B cell (primary cell): ENCODE measurements at regions not wholly inside any gene's neighbourhood (a gene's known extent, or its start where the extent isn't known, plus 50 kb on each side); places are given as distances from the start of the nearest gene placed in this dataset.

Experiments used
- EZH2 ChIP-seq: IDR thresholded peaks from 2 replicates; pipeline ENCODE4 v1.6.1; 2012; ENCODE audit warnings: borderline replicate concordance, low read depth, mild to moderate bottlenecking, moderate library complexity, low read length; ENCODE audit not compliant: insufficient read depth, poor library complexity, severe bottlenecking
- TF ChIP-seq, protein P1 (sequence below): fragments of 200-600 bp; IDR thresholded peaks from one replicate; pipeline ENCODE4 v1.8.0; 2022; ENCODE audit warnings: antibody characterized with exemption, mild to moderate bottlenecking

DNA sequence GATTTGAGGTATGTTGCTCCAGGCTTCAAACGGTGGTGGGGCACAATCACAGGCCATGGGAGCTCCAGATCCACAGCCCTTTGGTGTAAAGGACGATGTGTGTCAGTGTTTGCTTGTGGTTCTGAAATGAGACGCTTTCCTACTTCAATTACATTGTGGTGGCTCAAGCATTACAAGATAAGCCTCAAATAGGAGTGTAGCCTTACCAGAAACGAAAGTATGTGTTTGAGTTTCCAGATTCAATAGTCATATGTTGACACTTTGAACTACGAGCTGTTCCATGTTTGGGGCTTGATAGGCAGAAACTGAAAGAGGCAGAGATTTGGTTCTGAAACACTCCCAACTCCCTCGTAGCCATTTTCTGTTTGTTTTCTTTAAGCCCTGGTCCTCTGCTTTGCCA, 187.1 kb downstream of the MYLK4 start:
- TF ChIP-seq, protein P1, sequence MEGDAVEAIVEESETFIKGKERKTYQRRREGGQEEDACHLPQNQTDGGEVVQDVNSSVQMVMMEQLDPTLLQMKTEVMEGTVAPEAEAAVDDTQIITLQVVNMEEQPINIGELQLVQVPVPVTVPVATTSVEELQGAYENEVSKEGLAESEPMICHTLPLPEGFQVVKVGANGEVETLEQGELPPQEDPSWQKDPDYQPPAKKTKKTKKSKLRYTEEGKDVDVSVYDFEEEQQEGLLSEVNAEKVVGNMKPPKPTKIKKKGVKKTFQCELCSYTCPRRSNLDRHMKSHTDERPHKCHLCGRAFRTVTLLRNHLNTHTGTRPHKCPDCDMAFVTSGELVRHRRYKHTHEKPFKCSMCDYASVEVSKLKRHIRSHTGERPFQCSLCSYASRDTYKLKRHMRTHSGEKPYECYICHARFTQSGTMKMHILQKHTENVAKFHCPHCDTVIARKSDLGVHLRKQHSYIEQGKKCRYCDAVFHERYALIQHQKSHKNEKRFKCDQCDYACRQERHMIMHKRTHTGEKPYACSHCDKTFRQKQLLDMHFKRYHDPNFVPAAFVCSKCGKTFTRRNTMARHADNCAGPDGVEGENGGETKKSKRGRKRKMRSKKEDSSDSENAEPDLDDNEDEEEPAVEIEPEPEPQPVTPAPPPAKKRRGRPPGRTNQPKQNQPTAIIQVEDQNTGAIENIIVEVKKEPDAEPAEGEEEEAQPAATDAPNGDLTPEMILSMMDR = no peak
- TF ChIP-seq EZH2 = no peak
